Esophagus squamous epithelium (tissue), 5 donors: ENCODE measurements at regions not wholly inside any gene's neighbourhood (a gene's known extent, or its start where the extent isn't known, plus 50 kb on each side); places are given as distances from the start of the nearest gene placed in this dataset.

ENCODE experiments used
- DNase-seq: peaks from one replicate; lab custom pipeline; 2025; lab: John Stamatoyannopoulos, UW
- H3K27ac ChIP-seq, 4 donors: fragments of 200-600 bp; sonication (generic); one replicate each; pipeline ENCODE4 v1.5.1; 2016 to 2019; ENCODE audit warnings: mild to moderate bottlenecking in 1 of 4
- H3K27me3 ChIP-seq, 4 donors: fragments of 200-600 bp; sonication (generic); 1 replicate in 3 of 4; 2 replicates in 1 of 4; pipeline versions ENCODE4 v1.5.1 to v1.6.0; 2017 to 2021; ENCODE audit warnings: antibody characterized with exemption in 1 of 4
- H3K36me3 ChIP-seq, 3 donors: fragments of 200-600 bp; sonication (generic); one replicate each; pipeline ENCODE4 v1.5.1; 2016 to 2019
- H3K4me1 ChIP-seq, 3 donors: fragments of 200-600 bp; sonication (generic); one replicate each; pipeline ENCODE4 v1.5.1; 2017 to 2019
- H3K4me3 ChIP-seq, 4 donors: fragments of 200-600 bp; sonication (generic); 1 replicate in 3 of 4; 2 replicates in 1 of 4; pipeline ENCODE4 v1.5.1; 2016 to 2019; ENCODE audit warnings: mild to moderate bottlenecking in 2 of 4, moderate library complexity in 1 of 4
- H3K9me3 ChIP-seq, 3 donors: fragments of 200-600 bp; sonication (generic); one replicate each; pipeline ENCODE4 v1.5.1; 2016 to 2019
- POLR2A ChIP-seq, 4 donors: fragments of 450-650 bp; IDR thresholded peaks; one replicate each; pipeline ENCODE4 v1.6.1; 2017; ENCODE audit warnings: antibody characterized with exemption in 4 of 4, mild to moderate bottlenecking in 4 of 4, moderate library complexity in 3 of 4
- WGBS, 2 donors: methylation state at CpG; one replicate each; pipeline ENCODE4 v1.1.5; 2018; 5-methylcytosine and 5-hydroxymethylcytosine counted together
- intact Hi-C: fragments of 100-400 bp; cut with DNase I; formaldehyde crosslinking; loops from one replicate; pipeline ENCODE4 v1.15.0; 2022
- TF ChIP-seq, protein P1 (sequence below), 6 experiments: fragments of 450-650 bp in 4 of 6; fragments of 200-600 bp in 2 of 6; sonication (generic) in 2 of 6; IDR thresholded peaks; one replicate each; pipeline ENCODE4 v1.5.1; 2016 to 2019; ENCODE audit warnings: antibody characterized with exemption in 6 of 6, mild to moderate bottlenecking in 4 of 6, moderate library complexity in 4 of 6
- donor health status: DM: yes; HTN: yes; CAD: no.

DNA sequence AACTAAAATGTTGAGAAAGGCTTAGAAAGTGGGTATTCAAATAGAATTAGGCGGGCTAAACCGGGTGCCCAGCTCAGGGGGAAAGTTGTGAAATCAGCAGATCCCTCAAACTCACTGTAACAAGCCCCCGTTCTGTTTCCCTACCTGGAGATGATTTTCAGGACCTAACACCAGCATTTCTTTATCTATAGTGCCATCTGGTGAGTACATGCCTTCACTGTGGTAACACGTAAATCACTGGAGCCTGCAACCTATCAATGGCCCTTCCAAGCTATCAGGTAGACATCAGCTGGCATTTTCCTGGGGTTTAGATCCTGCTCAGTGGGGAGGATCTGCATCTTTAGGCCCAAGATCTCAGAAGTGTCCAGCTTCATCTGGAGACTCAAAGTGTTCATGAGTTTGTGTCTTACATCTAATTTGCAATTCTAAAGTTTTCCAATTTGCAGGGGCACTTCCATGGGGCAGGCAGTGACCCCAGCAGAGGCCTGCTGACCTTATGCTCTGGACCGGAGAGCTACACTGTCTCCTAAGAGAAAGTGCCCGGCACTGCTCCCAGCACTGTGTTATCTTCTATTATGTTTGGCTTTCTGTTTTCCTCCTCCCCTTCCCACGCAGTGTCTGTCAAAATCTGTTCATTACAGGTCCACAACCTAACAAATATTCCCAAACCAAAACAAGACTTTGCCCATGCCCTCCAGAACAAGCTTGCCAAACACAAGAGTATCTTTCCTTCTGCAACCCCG lies 132.5 kb downstream of the LSM5 start:
- Histone ChIP-seq H3K4me3 (no peak overlapping the region), H3K27me3 (peaks cover 0 to 17% (median 0%) of the 10 kb centered on the region in 4 donors), H3K27ac (no peak overlapping the region), H3K4me1 (no peaks in the 10 kb centered on the region), H3K9me3 (no peaks in the 10 kb centered on the region), H3K36me3 (no peaks in the 10 kb centered on the region)
- WGBS, 2 donors: 36 to 42% methylated on average over 8 of the region's 8 CpGs
- no peak for DNase-seq
- TF ChIP-seq, protein P1, sequence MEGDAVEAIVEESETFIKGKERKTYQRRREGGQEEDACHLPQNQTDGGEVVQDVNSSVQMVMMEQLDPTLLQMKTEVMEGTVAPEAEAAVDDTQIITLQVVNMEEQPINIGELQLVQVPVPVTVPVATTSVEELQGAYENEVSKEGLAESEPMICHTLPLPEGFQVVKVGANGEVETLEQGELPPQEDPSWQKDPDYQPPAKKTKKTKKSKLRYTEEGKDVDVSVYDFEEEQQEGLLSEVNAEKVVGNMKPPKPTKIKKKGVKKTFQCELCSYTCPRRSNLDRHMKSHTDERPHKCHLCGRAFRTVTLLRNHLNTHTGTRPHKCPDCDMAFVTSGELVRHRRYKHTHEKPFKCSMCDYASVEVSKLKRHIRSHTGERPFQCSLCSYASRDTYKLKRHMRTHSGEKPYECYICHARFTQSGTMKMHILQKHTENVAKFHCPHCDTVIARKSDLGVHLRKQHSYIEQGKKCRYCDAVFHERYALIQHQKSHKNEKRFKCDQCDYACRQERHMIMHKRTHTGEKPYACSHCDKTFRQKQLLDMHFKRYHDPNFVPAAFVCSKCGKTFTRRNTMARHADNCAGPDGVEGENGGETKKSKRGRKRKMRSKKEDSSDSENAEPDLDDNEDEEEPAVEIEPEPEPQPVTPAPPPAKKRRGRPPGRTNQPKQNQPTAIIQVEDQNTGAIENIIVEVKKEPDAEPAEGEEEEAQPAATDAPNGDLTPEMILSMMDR (IDR thresholded peaks at IDR 0.05): peak in 5 of 6 experiments; percentile 9 to 48 (median 21)
- no peak for TF ChIP-seq POLR2A (IDR thresholded peaks at IDR 0.05)
- intact Hi-C loops: loop anchor here (5.0 kb wide), 1 partner anchor 145 kb away; no protein-coding TSS in a partner anchor

DNA sequence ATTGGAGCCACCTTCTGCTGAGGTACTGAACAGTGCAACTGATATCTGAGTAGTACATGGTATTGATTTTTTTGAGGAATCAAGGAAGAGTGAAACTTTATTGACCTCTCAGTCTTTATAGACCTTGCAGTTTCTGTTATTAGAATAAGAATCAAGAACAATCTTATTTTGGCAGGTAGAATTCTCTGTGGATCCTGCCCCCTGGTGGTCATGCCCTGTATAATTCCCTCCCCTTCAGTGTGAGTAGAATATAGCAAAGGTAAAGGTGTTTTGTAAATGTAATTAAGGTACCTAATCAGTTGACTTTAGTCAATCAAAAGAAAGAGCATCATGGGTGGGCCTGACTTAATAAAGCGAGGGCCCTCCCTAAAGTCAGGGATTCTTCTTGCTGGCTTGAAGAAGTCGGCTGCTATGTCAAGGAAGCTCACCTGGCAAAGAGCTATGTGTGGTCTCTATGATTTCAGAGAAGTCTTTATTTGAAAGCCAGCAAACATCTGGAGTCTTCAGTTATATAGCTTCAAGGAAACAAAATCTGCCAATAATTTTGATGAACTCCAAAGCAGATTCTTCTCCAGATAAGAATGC lies 142.8 kb downstream of the LSM5 start:
- Histone ChIP-seq H3K27me3 (no peaks in the 10 kb centered on the region), H3K27ac (no peak overlapping the region), H3K9me3 (no peaks in the 10 kb centered on the region), H3K36me3 (no peaks in the 10 kb centered on the region), H3K4me1 (no peaks in the 10 kb centered on the region), H3K4me3 (no peak overlapping the region)
- DNase-seq: no peak
- intact Hi-C loops: loop anchor here (10.0 kb wide), 1 partner anchor 603 kb away; no protein-coding TSS in a partner anchor
- WGBS, 2 donors: 63 to 70% methylated on average over 2 of the region's 2 CpGs
- TF ChIP-seq, protein P1 (IDR thresholded peaks at IDR 0.05): peak in 5 of 6 experiments; percentile 37 to 73 (median 55)
- TF ChIP-seq POLR2A (IDR thresholded peaks at IDR 0.05): no peak

DNA sequence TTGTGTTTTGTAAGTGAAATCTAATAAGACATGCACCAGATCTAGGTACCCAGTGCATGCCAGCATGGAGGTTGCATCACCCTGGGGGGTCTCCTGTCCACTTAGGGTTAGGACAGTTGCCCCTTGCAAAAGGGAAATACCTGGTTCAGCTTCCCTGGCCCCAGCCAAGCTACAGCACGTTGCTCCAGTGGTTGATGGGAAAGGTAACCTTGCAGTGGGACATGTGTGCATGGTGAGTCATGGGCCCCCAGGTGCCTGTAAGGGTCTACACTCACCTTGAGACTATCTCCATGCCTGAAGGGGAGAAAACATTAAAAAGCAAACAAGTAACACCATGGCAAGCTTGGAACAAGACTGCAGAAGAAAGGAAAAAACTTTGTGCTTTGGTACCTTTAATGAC lies 143.9 kb downstream of the LSM5 start:
- H3K27ac ChIP-seq: no peak overlapping the region
- 29 to 30% methylated on average over 1 of the region's 1 CpG for WGBS, 2 donors
- H3K27me3 ChIP-seq: no peaks in the 10 kb centered on the region
- H3K9me3 ChIP-seq: no peaks in the 10 kb centered on the region
- no peak for DNase-seq
- no peaks in the 10 kb centered on the region for H3K4me1 ChIP-seq
- no peaks in the 10 kb centered on the region for H3K36me3 ChIP-seq
- no peak overlapping the region for H3K4me3 ChIP-seq
- intact Hi-C loops: loop anchor here (10.0 kb wide), 1 partner anchor 601 kb away; no protein-coding TSS in a partner anchor
- TF ChIP-seq POLR2A (IDR thresholded peaks at IDR 0.05): no peak
- TF ChIP-seq, protein P1 (IDR thresholded peaks at IDR 0.05): no peak

DNA sequence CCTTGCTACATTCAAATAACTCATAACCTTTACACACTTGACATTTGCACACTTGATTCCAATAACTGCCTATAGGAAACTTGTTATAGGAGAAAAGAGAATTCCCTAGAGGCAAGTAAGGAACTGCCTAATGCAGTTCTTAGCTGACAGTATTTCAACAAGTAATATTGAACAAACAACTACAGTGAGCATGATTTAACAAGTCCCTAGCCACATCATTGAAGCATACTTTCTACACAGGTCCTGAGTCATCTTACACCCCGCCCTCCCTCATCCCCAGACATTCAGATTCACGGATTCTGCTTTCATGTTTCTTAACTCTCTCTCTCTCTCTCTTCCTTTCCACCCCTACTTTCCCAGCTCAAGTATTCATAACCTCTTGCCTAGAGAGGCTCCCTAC lies 153.5 kb downstream of the LSM5 start:
- intact Hi-C loops: no loop called here
- DNase-seq: no peak
- Histone ChIP-seq H3K36me3 (no peaks in the 10 kb centered on the region), H3K27ac (peak overlapping the region; percentile 6 to 65 (median 34)), H3K27me3 (no peaks in the 10 kb centered on the region), H3K9me3 (peaks cover 0 to 4% (median 0%) of the 10 kb centered on the region in 3 donors), H3K4me1 (peaks cover 0 to 19% (median 7%) of the 10 kb centered on the region in 3 donors), H3K4me3 (no peak overlapping the region)
- 33 to 45% methylated on average over 2 of the region's 2 CpGs for WGBS, 2 donors
- no peak for TF ChIP-seq POLR2A (IDR thresholded peaks at IDR 0.05)
- TF ChIP-seq, protein P1 (IDR thresholded peaks at IDR 0.05): peak in 1 of 6 experiments; percentile 30

DNA sequence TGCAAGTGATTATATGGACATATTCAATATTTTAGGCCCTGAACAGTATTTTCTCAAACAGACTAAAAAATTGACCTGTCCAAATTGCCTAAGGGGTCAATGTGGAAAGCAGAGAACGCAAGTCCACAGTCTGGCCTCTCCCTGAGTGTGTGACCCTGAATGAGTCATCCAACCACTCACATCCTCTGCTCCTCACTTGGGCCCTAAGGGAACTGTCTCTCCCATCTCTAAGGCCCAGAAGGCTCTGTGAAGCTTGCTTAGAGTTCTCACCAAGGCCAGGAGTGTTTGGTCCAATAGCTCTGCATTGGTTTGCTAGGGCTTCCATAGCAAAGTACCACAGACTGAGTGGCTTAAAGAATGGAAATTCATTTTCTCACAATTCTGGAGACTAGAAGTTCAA lies 155.1 kb downstream of the LSM5 start:
- Histone ChIP-seq H3K27me3 (no peaks in the 10 kb centered on the region), H3K36me3 (no peaks in the 10 kb centered on the region), H3K4me1 (peaks cover 0 to 19% (median 7%) of the 10 kb centered on the region in 3 donors), H3K9me3 (peaks cover 0 to 4% (median 0%) of the 10 kb centered on the region in 3 donors), H3K27ac (no peak overlapping the region), H3K4me3 (no peak overlapping the region)
- WGBS, 2 donors: 22 to 50% methylated on average over 1 of the region's 1 CpG
- no peak for DNase-seq
- no peak for TF ChIP-seq POLR2A (IDR thresholded peaks at IDR 0.05)
- TF ChIP-seq, protein P1 (IDR thresholded peaks at IDR 0.05): no peak
- intact Hi-C loops: no loop called here
